ENCODE measurements at regions not wholly inside any gene's neighbourhood (a gene's known extent, or its start where the extent isn't known, plus 50 kb on each side); places are given as distances from the start of the nearest gene placed in this dataset.

GRCh38 chr11:30729187-30729713, 143.1 kb upstream of the MPPED2 start:
- TF ChIP-seq SUZ12 (IDR thresholded peaks at IDR 0.05) (no peak), FOXA1 (IDR thresholded peaks at IDR 0.05) (no peak), TARDBP (IDR thresholded peaks at IDR 0.05) (no peak), SP1 (IDR thresholded peaks at IDR 0.05) (no peak), LEF1 (IDR thresholded peaks at IDR 0.05; ENCODE audit: borderline replicate concordance) (no peak), BHLHE40 (IDR thresholded peaks at IDR 0.05; ENCODE audit: borderline replicate concordance) (no peak), FOXM1 (IDR thresholded peaks at IDR 0.05; ENCODE audit: borderline replicate concordance) (no peak), ELF4 (IDR thresholded peaks at IDR 0.05) (no peak), NFRKB (IDR thresholded peaks at IDR 0.05) (no peak), ARNT (IDR thresholded peaks at IDR 0.05) (no peak), FOXK2 (IDR thresholded peaks at IDR 0.05) (no peak), PKNOX1 (IDR thresholded peaks at IDR 0.05) (no peak), CTBP1 (IDR thresholded peaks at IDR 0.05; ENCODE audit: borderline replicate concordance) (no peak), ZNF384 (IDR thresholded peaks at IDR 0.05) (no peak)
